HG03342 (cell line): ENCODE measurements at regions not wholly inside any gene's neighbourhood (a gene's known extent, or its start where the extent isn't known, plus 50 kb on each side); places are given as distances from the start of the nearest gene placed in this dataset.

ENCODE experiments used
- ATAC-seq: cut with Tn5 transposase; IDR thresholded peaks from one replicate; pipeline ENCODE4 v1.9.1; 2021; ENCODE audit warnings: mild to moderate bottlenecking, moderate library complexity; ENCODE audit not compliant: unreplicated experiment

GRCh38 chr2:129611471-129611870 lies 368.0 kb upstream of the RAB6C start:
- ATAC-seq, result no peak

DNA sequence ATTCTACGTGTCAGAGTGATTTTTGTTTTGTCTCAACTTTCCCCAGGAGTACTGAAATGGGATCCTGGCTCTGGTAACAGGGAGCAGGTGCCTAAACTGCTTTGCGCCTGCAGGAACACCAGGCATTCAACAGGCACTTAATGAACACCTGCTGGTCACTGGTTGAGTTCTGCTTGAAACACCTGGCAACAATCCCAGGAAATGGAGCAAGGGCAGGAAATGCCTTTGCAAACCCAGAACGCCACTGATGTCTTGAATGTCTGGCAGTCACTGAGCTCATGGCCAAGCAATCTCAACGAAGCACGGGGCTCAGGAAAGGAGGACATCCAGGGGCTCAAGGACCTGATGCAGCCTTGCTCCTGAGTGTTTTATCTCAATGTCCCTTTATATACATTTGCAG lies 360.0 kb upstream of the RAB6C start:
- no peak for ATAC-seq

- no peak for ATAC-seq
These were observed 359.1 kb upstream of the RAB6C start for GRCh38 chr2:129620411-129620810.

- ATAC-seq, result no peak
These were observed 355.7 kb upstream of the RAB6C start for GRCh38 chr2:129623783-129624182.

DNA sequence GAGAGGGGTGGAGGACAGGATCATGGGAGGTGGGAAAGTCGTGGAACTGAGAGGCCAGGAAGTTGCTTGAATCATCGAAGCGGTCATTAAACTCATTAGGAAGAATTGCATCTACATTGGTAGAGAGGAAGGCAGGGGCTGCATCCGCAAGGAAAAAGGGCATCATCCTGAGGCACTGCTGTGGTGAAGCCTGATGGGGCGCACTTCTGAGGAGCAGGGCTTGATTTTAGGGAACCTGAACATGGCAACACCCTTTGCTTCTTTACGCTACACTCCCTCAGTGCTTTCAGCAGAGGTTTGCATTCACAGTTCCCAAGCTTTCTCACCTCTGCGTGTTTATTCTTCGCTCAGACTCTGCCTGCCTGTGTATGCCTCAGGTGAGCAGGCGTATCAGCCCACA lies 352.0 kb upstream of the RAB6C start:
- ATAC-seq, result no peak

GRCh38 chr2:129636692-129637091 lies 342.8 kb upstream of the RAB6C start:
- no peak for ATAC-seq

DNA sequence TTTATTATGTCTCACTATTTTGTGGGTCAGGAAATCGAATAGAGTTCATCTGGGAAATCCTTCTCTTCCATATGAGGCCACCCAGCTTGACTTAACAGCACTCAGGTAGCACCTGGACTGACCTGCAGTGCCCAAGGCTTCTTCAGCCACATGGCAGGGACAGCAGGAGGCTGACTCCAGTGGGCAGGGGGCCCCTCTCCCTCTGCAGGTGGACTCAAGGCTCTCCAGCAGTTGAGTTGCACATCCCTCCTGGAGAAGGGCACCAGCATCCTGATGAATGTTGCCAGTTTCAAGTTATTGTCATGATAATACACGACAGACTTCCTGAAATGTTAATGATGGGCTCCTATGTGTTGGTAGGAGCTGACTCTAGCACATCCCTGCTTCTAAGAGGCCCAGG lies 338.1 kb upstream of the RAB6C start:
- ATAC-seq, result no peak

GRCh38 chr2:129642526-129643043 lies 336.9 kb upstream of the RAB6C start:
- ATAC-seq, result no peak

DNA sequence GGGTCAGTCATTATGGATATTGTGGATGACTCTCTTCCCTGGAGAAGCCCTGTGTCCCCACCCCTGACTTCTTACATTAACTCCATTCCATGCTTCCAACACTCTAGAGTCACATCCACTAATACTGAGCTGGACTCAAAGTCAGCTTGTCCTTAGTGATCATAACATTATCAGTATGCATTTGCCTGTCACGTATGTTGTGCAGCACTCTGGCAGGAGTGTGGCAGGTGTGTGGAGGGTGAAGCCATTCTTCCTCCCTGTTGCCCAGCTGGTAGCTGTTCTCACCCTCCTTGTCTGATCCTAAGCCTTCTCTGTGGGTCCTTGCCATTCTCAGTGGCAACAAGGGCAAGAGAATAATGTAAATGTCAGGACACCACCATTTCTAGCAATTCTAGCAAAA lies 334.1 kb upstream of the RAB6C start:
- ATAC-seq, result no peak

DNA sequence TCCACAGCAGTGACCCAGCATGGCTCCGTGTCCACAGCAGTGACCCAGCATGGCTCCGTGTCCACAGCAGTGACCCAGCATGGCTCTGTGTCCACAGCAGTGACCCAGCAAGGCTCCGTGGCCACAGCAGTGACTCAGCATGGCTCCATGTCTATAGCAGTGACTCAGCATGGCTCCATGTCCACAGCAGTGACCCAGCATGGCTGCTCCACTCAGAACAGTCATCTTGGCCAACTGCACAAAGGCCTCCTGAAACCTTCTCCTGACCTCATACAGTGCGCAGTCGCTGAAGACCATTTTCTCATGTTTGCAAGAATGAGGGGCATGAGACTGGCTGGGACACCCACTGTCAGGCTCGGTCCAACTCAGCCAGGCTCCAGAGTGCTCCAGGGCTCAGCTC lies 333.4 kb upstream of the RAB6C start:
- no peak for ATAC-seq

DNA sequence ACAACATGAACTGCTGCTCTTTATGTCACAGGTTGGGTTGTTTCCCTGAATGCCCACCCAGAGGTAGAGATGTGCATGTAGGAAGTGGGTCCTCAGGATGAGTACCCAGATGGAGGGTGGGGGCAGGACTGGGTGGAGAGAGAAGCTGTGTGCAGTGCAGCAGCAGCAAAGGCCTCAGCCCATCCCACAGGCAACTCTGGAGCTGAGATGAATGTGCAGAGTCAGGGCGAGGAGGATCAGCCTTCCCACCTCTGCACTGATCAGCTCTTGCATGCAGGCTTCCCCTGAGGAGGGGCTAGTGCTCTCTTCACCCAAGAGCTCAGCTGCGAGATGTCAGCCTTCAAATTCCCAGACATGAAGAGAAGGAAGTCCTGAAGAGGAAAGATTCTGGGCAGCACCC lies 326.2 kb upstream of the RAB6C start:
- ATAC-seq, result no peak

GRCh38 chr2:129654331-129654730 lies 325.1 kb upstream of the RAB6C start:
- ATAC-seq, result no peak

GRCh38 chr2:129656081-129656598 lies 323.3 kb upstream of the RAB6C start:
- no peak for ATAC-seq

GRCh38 chr2:129658430-129658829 lies 321.0 kb upstream of the RAB6C start:
- ATAC-seq, result no peak

GRCh38 chr2:129661935-129662334 lies 317.5 kb upstream of the RAB6C start:
- ATAC-seq, result no peak

DNA sequence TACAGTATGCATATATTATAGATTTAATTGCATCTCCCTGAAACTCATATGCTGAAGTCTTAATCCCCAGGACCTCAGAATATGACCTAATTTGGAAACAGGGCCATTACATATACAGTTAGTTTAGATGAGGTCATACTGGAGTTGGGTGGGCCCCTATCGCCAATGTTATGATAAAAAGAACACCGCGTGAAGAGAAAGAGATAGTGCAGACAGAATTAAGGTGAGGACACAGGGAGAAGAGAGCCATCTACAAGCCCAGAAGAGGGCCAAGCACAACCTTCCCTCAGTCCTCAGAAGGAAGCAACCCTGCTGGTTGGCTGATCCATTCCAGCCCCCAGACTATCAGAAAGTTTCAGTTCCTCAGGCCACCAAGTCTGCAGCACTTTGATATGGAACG lies 311.9 kb upstream of the RAB6C start:
- no peak for ATAC-seq

DNA sequence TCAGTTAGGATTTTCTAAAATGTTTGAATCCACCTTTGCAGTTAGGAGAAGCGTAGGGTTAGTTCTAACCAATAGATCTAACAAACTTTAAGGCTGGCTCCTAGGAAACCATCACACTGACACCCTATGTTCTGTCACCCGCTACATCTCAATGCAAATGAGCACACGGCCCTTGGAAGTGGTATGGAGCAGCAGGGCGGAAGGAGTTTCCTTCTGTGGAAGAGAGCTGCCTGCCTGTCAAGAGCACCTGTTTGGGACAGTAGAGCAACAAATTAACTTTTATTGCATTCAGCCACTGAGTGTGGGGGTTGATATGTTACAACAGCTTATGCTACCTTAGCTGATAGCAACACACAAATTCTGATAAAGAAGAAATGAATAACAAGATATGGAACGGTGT lies 306.9 kb upstream of the RAB6C start:
- no peak for ATAC-seq

DNA sequence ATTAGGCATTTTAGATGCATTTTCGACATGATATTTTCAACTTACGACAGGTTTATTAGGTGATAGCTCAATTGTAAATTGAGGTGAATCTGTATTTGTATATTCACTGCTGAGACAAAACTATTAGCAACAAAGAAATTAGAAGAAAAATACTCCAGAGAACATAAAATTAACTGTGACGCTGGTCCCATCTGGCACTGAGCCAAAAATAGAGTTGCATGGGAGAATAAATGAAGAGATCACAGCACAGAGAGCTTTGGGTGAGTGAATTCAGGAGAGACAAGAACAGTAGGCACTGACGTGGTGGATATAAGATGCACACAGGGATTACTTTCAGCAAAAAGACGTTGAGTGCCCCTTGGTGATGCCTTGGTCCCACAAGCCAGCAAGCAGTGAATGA lies 306.2 kb upstream of the RAB6C start:
- ATAC-seq, result no peak

- peak; percentile 81 for ATAC-seq
These were observed 305.4 kb upstream of the RAB6C start for GRCh38 chr2:129673847-129674711.

DNA sequence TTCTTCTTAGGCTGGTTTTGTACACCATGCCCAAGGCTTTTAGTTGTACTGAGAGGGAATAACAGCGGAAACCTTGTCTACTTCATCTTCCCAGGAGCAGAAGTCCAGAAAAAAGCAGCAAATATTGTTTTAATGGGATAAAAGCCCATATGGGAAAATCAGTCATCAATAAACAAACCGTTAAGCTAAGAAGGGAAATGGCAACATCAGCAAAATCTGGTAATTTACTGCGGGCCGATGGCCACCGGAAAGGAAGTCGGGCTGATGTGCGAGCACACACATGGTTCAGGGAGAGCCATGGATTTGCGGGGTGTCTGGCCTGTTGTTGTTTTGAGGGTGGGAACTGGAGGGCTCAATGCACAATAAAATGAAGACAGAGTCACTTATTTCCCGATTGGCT lies 300.7 kb upstream of the RAB6C start:
- ATAC-seq, result no peak

GRCh38 chr2:129681788-129682187 lies 297.7 kb upstream of the RAB6C start:
- ATAC-seq, result no peak

DNA sequence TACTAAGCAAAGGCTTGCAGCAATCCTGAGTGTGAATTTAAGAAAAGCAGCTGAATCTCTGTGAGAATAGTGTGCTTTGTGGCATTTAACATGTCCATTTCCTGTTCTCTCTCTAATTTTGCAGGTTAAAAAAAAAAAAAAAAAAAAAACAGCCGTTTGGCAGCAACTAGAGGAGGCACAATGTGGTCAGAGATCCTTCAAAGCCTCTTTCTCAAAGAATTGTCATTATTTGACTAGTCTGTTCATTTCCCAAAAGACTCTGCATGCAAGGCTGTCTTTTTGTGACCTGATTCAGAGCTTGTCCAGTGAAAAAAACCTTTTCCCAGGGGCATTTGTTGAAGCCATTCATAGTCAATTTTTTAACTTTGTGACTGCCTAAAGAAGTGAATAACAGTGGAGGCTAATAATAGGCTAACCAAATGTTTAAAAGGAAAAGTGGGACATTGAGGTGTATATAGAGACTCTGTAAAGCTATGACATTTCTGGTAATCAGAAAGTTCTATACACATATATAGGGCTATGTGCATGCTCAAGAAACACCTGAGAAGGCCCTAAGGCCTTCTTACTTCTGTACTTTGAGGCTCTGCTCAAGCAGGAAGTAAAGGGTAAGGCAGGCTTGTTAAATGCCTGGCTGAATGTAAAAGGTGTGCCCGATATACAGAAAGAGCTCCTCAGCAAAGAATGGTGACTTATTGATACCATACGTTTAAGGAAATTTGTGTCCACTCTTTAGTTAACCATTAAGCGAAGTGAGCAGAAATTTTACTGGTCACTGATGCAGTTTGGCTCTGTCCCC lies 289.6 kb upstream of the RAB6C start:
- no peak for ATAC-seq
